ENCODE measurements at regions not wholly inside any gene's neighbourhood (a gene's known extent, or its start where the extent isn't known, plus 50 kb on each side); places are given as distances from the start of the nearest gene placed in this dataset.

GRCh38 chr15:70309716-70310115 is 212.0 kb upstream of the TLE3 start:
- no peak overlapping the region for H3K27ac ChIP-seq
- intact Hi-C loops (cut with DNase I) = no loop called here
- peaks cover 0 to 4% of the 10 kb centered on the region in 2 donors for H3K9me3 ChIP-seq
- H3K27me3 ChIP-seq = no peaks in the 10 kb centered on the region
- TF ChIP-seq CTCF (IDR thresholded peaks at IDR 0.05) = no peak
- H3K36me3 ChIP-seq = no peaks in the 10 kb centered on the region
- no peak overlapping the region for H3K4me3 ChIP-seq
- peaks cover 0 to 15% of the 10 kb centered on the region in 2 donors for H3K4me1 ChIP-seq
- ATAC-seq (no peak), DNase-seq (no peak)

- Histone ChIP-seq H3K4me1 (peaks cover 0 to 15% of the 10 kb centered on the region in 2 donors), H3K4me3 (no peak overlapping the region), H3K27me3 (no peaks in the 10 kb centered on the region), H3K36me3 (no peaks in the 10 kb centered on the region), H3K9me3 (peaks cover 0 to 4% of the 10 kb centered on the region in 2 donors), H3K27ac (no peak overlapping the region)
- ATAC-seq (no peak), DNase-seq (no peak)
- TF ChIP-seq CTCF (IDR thresholded peaks at IDR 0.05) = no peak
- intact Hi-C loops (cut with DNase I) = no loop called here
Measured at GRCh38 chr15:70308735-70309434, 211.2 kb upstream of the TLE3 start.

GRCh38 chr15:70308011-70308734 is 210.5 kb upstream of the TLE3 start:
- TF ChIP-seq CTCF (IDR thresholded peaks at IDR 0.05) = no peak
- ATAC-seq = peak; percentile 57
- no peaks in the 10 kb centered on the region for H3K36me3 ChIP-seq
- peaks cover 0 to 4% of the 10 kb centered on the region in 2 donors for H3K9me3 ChIP-seq
- no peak overlapping the region for H3K4me3 ChIP-seq
- DNase-seq = no peak
- H3K27ac ChIP-seq = no peak overlapping the region
- H3K27me3 ChIP-seq = no peaks in the 10 kb centered on the region
- peaks cover 0 to 15% of the 10 kb centered on the region in 2 donors for H3K4me1 ChIP-seq
- intact Hi-C loops (cut with DNase I) = no loop called here

GRCh38 chr15:70306582-70306981 is 208.9 kb upstream of the TLE3 start:
- ATAC-seq = no peak
- no peak for DNase-seq
- H3K4me3 ChIP-seq = no peak overlapping the region
- no peak for TF ChIP-seq CTCF (IDR thresholded peaks at IDR 0.05)
- intact Hi-C loops (cut with DNase I) = no loop called here
- H3K4me1 ChIP-seq = peaks cover 0 to 15% of the 10 kb centered on the region in 2 donors
- no peak overlapping the region for H3K27ac ChIP-seq
- H3K27me3 ChIP-seq = no peaks in the 10 kb centered on the region
- no peaks in the 10 kb centered on the region for H3K36me3 ChIP-seq
- H3K9me3 ChIP-seq = peaks cover 0 to 4% of the 10 kb centered on the region in 2 donors

- ATAC-seq = no peak
- Histone ChIP-seq H3K9me3 (peaks cover 0 to 4% of the 10 kb centered on the region in 2 donors), H3K4me3 (no peak overlapping the region), H3K27me3 (no peaks in the 10 kb centered on the region), H3K4me1 (peaks cover 0 to 15% of the 10 kb centered on the region in 2 donors), H3K27ac (no peak overlapping the region), H3K36me3 (no peaks in the 10 kb centered on the region)
- intact Hi-C loops (cut with DNase I) = no loop called here
- peak in 1 of 4 donors; percentile 57 for DNase-seq
- TF ChIP-seq CTCF (IDR thresholded peaks at IDR 0.05) = no peak
Measured at GRCh38 chr15:70306081-70306480, 208.4 kb upstream of the TLE3 start.
